ENCODE measurements at regions not wholly inside any gene's neighbourhood (a gene's known extent, or its start where the extent isn't known, plus 50 kb on each side); places are given as distances from the start of the nearest gene placed in this dataset.
A peak's percentile ranks its signal among the peaks of the same experiment; 100 is the strongest.
"Not testable (repeated sequence)": the region's sequence is repeated elsewhere in the genome, so short reads cannot be mapped to it uniquely, and the experiment has no call there.

GRCh38 chr11:71097506-71098240, 154.7 kb downstream of the SHANK2 start:
- no peak for DNase-seq

DNA sequence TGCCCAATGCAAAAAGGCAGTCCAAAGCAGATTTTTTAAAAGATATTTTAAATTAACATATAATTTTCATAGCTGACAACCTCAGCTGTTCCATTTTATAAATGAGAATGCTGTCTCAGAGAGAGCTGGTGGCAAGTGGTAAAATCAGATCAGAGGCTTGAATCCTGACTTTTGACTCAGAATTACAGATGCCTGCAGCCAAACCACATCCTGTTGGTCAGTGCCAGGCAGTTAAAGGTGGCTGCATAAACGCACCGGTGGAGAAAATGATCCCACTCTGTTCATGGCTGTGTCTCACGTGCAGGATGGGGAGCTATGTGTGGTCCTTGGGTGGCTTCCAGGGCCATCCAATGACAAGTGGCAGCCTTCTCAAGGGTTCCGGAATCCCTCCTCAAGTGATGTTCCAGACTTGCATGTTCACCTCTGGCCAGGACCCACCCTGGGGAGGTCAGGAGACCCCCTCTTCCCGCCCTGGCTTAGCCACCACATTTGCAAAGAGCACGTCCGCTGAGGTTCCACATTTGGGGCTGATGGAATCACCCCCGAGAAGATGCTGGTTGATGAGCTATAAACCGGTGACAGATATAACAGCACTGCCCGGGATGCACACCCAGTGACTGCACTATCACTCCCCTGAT, 155.5 kb downstream of the SHANK2 start:
- DNase-seq: no peak

- no peak for DNase-seq
Measured at GRCh38 chr11:71095294-71095850, 157.0 kb downstream of the SHANK2 start.

DNA sequence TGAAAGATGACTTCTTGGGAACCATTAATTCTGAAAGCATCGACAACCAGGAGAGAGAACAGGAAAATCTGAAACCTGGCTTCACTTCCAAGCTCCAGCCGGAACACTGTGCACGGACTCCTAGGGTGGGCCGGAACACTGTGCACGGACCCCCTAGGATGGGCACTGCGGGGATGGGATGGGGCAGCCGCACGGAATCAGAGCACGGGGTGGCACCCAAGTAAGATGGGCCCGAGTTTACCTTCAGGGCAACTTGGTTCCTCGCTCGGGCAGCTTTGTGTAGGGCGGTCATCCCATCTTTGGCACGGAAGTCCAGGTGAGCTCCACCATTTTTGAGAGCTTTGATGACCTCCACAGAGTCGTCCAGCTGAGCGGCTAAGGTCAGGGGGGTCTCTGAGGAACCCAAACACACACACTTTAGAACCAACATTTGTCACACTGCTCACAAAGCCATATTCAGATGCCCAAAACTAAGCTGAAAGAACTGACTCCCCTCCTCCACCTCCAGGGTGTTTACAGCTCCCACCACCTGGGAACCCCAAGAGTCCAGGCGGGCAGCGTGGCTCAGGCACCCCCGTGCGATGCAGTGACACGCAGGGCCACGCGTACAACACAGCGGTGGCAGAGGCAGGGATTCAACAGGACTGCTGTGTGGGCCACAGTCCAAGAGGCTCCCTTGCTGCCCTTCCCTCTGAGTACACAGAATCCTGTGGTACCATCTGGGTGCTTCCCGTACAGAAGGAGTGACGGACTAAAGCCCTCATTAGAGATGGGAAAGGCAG, 157.9 kb downstream of the SHANK2 start:
- DNase-seq: no peak

DNA sequence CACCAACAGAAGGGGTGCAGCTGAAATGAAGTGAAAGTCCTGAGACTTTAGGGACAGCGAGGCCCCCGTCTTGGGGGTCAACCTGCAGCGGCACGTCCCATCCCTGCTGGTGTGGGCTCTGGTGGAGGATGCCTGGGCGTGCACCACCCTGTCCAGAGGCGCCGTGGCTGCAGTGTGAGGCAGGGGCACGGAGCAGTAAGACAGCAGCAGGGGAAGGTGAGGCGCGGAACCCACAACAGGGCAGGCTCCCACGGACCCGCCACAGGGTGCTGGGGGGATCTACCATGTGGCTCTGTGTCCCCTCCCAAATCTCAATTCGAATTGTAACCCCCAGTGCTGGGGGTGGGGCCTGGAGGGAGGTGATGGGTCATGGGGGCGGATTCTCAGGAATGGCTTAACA, 158.6 kb downstream of the SHANK2 start:
- DNase-seq: no peak

- DNase-seq: no peak
Measured at GRCh38 chr11:71091506-71092265, 160.7 kb downstream of the SHANK2 start.

- no peak for DNase-seq
Measured at GRCh38 chr11:71089571-71089970, 162.8 kb downstream of the SHANK2 start.

GRCh38 chr11:71088314-71089215, 163.8 kb downstream of the SHANK2 start:
- not testable (repeated sequence) for DNase-seq

DNA sequence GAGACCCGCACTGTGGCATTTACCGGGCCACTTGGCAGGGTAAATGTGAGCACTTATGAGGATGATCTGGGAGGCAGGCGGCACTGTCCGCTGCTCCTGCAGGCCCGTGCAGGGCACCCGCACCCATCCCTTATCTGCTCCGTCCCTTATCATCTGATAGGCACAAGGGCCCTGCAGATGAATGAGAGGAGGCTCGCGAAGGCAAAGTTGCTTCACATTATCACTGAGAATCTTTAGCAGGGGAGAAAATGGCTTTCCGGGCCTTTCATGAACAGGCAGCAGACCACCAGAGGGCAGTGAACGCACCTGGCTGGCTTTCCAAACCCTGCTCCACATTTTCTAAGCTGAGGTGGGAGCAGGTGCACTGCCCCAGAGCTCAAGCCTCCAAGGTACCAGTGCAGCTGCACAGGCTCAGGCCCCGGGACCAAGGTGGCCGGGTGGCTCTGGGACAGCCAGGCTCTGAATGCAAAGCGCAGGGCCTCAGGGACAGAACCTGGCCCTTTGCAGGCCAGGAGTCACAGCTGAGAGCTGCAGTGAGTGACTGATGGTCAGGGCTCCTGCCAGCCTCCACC, 165.6 kb downstream of the SHANK2 start:
- DNase-seq: peak; percentile 46

DNA sequence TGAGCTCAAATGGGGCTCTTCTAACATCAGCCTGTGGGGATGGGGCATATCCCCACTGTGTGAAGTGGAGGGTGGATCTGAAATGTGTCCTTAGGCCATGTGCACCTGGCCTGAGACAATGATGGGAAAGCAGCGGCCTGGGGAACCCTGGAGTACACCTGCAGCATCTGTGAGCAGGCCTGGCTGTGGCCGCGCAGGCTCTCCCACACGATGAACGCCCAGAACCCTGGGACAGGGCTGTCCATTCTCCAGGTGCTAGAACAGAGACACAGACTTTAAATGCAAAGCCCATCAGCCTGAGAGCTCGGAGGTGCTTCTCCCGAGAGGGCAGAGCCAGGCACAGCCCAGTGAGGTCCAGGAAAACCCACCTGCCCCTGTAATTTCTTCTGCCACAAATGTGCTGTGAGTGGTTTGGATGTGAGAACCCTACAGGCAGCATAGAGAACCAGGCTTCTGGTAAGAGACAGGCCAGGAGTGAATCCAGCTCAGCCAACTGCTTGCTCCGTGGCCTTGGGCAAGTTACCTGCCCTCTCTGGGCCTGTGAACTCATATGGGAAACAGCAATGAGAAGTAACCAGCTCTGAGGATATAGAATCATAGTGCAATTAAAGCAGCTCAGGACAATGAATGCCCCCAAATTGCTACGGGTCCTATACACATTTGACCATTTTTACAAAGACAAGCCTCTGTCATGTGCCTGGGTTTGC, 167.9 kb downstream of the SHANK2 start:
- no peak for DNase-seq

DNA sequence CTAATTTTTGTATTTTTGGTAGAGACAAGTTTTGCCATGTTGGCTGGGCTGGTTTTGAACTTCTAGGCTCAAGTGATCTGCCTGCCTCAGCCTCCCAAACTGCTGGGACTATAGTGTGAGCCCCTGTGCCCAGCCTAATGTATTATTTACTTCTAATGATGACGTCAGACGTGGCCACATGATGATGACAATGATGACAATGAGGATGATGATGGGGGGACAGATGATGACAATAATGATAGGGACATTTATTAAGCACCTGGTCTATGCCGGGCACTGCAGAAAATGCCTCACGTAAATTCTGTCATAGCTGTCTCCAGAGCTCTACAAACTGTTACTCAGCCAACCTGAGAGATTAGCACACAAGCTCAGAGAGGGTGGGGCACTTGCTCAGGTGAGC, 169.3 kb downstream of the SHANK2 start:
- DNase-seq: no peak

- no peak for DNase-seq
Measured at GRCh38 chr11:71082454-71082853, 169.9 kb downstream of the SHANK2 start.

DNA sequence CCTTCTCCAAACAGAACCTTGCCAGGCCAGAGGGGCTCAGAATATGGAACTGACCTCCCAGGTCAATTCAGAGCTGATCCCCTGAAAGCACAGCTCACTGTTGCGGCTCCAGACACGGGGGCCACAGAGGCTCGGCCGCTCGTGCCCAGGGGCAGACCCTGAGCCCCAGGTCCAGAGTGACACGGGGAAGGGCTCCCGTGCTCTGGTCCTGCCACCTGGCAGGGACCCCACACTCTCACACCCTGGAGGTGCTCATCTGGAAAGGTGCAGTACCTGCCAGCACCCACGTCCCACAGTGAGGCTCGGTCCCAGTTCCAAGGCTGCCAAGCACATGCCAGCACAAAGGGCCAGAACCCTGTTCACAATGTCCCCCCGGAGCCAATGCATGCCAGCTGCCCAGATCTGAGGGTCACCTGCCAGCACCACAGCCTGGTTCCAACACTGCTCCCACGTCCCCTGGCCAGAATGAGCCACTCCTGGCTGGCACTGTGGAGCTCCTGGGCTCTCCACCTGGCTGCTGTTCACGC, 170.6 kb downstream of the SHANK2 start:
- no peak for DNase-seq

DNA sequence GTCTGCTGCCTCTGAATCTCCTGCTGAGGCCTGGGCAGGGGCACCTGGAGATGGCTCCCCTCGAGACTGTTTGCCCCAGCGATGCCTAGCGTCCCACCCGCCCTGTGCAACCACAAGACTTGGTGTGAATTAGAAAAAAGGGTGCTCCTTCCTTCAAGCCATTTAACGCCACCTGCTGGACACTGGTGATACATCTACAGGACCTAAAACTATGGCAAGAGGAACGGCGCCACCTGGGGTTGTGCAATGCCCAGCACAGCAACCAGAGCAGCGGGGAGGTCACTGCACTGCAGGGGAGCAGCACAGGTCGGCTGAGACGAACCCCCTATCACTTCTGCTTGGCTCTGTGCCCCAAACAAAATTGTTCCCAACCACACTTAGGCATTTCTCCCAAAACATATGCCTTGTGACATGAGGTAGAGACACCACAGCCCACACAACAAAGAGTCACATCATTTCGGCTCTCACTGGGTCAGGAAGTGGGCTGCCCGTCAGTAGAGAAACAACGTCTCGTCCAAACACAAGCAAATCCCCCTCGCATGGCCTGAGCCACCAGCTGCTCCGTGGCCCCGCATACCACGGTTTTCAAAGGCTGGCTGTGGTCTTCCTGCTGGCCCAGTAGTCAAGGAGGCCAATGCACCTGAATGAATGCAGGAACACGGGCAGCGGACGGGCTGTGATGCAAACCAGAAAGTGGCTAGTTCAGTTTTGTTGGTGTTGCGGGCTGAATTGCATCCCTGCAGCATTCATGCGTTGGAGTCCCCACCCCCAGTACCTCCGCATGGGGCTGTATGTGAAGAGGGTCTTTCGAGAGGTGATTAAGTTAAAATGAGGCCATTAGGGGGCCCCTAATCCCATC, 171.9 kb downstream of the SHANK2 start:
- DNase-seq: peak; percentile 79

- no peak for DNase-seq
Measured at GRCh38 chr11:71079795-71080194, 172.6 kb downstream of the SHANK2 start.

DNA sequence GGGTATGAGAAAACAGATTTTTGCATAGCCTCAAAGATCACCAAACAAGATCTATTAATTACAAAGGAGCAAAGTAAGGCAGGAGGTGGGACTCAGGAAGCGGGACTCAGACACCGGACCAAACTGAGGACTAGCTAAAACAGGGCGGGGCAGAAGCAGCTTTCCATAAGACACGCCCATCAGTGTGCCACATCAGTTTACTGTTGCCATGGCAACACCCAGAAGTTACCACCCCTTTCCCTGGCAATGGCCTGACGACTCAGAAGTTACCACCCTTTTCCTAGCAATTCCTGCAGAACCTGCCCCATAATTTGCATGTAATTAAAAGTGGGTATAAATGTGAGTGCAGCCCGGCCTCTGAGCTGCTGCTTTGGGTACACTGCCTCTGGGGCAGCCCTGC, 173.9 kb downstream of the SHANK2 start:
- DNase-seq: no peak

- DNase-seq: no peak
Measured at GRCh38 chr11:71076525-71077304, 175.7 kb downstream of the SHANK2 start.

Data from left kidney (tissue), 1 donor.